H1 (cell line): ENCODE measurements at regions not wholly inside any gene's neighbourhood (a gene's known extent, or its start where the extent isn't known, plus 50 kb on each side); places are given as distances from the start of the nearest gene placed in this dataset.

Source experiments
- MAX ChIP-seq: IDR thresholded peaks from 2 replicates; pipeline ENCODE4 v1.6.1; 2012; ENCODE audit warnings: inconsistent platforms
- SIX5 ChIP-seq: IDR thresholded peaks from 2 replicates; pipeline ENCODE4 v1.6.1; 2011; ENCODE audit warnings: mild to moderate bottlenecking, low read depth, low read length
- TF ChIP-seq, protein P1 (sequence below), 3 experiments: IDR thresholded peaks; 1 replicate in 2 of 3; 2 replicates in 1 of 3; pipeline versions ENCODE4 v1.5.1 to v1.6.1; 2011; ENCODE audit warnings: low read length in 3 of 3, mild to moderate bottlenecking in 3 of 3, inconsistent platforms in 2 of 3, low read depth in 1 of 3, moderate library complexity in 1 of 3; ENCODE audit not compliant: insufficient read depth in 1 of 3; ENCODE audit errors: control extremely low read depth in 1 of 3

GRCh38 chr2:238645095-238645494 is 202.8 kb upstream of the TWIST2 start (continued):
- TF ChIP-seq MAX, result no peak
- TF ChIP-seq SIX5, result no peak
- TF ChIP-seq, protein P1, sequence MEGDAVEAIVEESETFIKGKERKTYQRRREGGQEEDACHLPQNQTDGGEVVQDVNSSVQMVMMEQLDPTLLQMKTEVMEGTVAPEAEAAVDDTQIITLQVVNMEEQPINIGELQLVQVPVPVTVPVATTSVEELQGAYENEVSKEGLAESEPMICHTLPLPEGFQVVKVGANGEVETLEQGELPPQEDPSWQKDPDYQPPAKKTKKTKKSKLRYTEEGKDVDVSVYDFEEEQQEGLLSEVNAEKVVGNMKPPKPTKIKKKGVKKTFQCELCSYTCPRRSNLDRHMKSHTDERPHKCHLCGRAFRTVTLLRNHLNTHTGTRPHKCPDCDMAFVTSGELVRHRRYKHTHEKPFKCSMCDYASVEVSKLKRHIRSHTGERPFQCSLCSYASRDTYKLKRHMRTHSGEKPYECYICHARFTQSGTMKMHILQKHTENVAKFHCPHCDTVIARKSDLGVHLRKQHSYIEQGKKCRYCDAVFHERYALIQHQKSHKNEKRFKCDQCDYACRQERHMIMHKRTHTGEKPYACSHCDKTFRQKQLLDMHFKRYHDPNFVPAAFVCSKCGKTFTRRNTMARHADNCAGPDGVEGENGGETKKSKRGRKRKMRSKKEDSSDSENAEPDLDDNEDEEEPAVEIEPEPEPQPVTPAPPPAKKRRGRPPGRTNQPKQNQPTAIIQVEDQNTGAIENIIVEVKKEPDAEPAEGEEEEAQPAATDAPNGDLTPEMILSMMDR (IDR thresholded peaks at IDR 0.05; ENCODE audit: control extremely low read depth in 1 of 3, insufficient read depth in 1 of 3, low read depth in 1 of 3, low read length in 3 of 3), result no peak
- TF ChIP-seq, all 59 proteins: peak for 0
